Skeletal muscle cell (primary cell): ENCODE measurements at regions not wholly inside any gene's neighbourhood (a gene's known extent, or its start where the extent isn't known, plus 50 kb on each side); places are given as distances from the start of the nearest gene placed in this dataset.
A peak's percentile ranks its signal among the peaks of the same experiment; 100 is the strongest.

ENCODE experiments used
- DNase-seq: peaks from one replicate; pipeline ENCODE4 v3.0.0-alpha.2; 2010; ENCODE audit warnings: low read depth
- H3K4me3 ChIP-seq: 2 replicates; pipeline ENCODE4 v1.5.1; 2011; ENCODE audit warnings: low read depth, mild to moderate bottlenecking, control low read depth, low read length, moderate library complexity

DNA sequence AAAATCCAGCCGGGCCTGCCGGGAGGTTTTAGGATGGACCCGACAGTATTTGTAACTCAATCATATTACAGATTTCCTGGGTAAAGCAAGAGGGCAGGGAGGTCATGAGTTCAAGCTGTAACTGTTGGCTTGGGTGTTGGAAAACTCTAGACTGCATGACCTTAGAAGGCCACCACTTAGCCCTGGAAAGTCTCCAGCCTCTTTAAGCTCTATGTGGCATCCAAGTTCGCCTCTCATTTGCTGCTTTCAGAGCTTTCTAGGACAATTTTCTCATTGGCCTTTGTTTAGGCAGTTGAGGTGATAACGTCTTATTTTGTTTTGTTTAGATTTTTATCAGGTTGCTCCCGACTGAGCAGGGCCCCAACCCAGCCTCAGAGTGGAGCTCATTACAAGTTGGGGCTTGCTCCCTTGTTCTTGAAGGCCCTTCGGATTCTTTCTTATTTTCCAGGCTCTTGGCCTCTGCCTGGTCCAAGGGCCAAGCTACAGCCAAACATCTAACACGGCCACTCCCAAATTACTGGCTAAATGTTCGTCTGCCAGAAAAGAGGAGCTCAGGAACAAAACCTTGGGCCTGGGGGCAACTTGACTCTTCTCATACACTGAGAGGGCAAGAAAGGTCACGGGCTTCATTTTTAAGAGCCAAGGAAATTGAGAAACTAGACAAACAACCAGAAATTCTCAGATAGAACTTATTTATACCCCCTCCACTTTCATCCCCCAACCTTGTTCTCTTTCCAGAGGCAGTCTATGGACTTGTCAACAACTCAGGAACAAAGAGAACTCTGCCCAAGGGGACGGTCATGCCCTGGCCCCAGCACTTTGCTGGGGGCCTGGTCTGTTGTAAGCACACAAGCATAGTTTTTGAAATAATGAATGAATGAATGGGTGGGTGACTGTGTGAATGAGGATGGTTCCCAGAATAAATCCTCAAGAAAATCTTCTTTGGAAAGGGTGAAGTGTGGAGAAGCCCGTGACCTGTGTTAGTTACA is 526.9 kb downstream of the BNC2 start:
- no peak for DNase-seq
- no peak overlapping the region for H3K4me3 ChIP-seq

DNA sequence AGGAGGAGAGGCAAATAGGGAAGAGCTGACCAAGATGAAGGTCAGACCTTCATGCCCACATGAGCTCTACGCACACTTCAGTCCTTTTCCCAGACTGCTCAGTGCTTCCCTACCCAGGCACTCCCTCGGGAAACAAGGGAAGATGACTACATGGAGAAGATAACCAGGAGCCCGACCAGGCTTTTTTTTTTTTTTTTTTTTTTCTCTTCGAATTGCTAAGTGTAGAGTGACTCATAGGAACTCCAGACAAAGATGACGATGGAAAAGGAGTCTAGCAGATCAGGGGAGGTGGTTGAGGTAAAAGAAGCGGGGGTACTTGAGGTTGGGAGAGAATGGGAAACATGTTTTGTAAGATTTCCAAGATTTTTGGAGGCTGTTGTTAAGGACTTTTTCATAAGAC is 526.1 kb downstream of the BNC2 start:
- no peak overlapping the region for H3K4me3 ChIP-seq
- peak; percentile 91 for DNase-seq

DNA sequence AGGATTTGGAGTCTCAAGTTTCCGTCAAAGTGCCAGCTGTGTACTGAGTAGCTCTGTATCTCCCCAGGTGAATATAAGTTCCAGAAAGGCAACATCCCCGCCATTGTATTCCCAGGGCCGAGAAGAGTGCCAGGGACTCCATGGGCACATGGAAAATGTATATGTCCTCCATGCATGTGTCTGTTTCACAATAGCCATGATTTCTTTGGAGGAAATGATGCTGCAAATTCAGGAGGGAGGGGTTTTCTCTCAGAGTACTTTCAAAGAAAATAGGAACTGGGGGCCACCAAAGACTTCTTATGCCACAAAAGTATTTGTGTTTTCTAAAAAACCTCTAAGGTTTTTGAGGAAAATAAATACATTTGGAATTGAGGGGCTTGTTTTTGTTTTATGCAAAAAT is 524.6 kb downstream of the BNC2 start:
- no peak overlapping the region for H3K4me3 ChIP-seq
- no peak for DNase-seq

DNA sequence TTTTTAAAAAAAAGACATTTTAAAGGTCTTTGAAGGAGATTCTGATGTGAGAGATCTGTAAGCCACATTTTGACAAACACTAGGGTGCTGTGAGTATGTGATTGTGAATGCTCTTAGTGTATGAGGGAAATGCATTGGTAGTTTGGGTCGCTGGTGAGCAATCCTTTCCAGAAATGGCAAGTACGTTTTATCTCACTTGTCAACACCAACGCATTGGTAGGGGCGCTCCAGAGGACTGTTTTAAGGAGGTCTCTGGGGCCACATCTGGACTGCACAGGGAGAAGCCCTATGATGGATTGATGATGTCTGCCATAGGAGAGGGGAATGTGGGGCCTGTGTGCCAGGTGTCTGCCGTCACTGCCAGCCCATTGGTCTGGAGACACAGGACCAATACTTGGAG is 522.6 kb downstream of the BNC2 start:
- DNase-seq: no peak
- no peak overlapping the region for H3K4me3 ChIP-seq

DNA sequence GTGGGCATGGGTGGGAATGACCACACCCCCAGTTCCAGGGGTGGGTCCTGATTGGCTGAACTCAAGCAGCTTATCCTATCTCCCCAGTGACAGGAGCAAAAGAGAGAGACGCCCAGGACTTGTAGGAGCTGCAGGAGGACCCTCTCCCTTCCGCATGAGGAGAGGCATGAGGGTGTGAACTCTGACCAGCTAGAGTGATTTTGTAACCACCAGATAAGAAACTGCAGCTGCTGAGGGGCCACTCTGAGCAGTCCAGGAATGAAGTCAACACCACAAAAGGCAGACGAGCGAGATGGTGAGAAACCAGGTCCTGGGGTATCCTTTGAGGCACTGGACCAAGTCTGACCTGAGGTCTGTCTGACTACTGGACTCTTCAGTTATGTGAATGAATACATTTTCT is 521.9 kb downstream of the BNC2 start:
- H3K4me3 ChIP-seq: no peak overlapping the region
- DNase-seq: no peak

DNA sequence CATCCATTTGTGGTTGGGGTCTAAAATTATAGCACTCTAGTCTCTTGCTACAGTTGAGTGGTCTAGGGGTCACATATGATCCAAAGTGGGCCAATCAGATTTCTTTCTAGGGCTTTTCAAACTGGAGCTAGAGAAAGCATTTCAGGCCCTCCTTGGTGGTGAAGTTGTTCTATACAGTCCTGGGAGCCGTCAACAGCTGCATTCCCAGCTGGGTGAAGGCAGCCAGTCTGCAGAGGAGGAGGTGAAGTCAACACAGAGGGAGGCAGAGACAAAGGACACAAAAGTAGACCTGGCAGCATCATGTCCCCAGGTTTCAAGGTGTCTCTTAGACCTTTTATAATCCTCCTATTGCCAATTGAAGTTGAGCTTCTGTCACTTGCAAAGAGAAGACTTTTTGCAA is 518.2 kb downstream of the BNC2 start:
- DNase-seq: no peak
- no peak overlapping the region for H3K4me3 ChIP-seq

DNA sequence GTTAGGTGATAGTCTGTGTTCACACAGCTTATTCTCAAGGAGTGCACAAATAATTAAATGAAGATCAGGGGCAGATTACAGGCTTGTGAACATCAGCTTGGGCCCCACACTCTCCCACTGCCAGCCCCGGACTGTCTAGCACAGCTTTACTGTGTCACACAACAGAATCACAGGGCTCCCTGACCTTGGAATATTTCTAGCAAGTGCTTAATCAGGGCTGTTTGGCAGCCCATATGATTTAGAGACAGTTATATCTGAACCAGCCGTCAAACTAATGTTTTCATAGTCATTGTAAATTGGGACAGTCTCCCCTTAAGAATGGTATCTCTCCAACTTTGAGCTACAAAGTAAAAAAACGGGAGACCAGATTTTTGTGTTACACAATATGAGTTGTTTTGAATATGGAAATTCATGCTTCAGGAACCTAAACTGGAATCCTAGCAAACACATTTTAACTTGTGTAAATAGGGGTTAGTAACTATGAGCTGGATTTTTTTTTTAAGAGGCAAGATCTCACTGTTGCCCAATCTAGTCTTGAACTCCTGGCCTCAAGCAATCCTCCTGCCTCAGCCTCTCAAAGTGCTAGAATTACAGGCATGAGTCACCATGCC is 517.6 kb downstream of the BNC2 start:
- H3K4me3 ChIP-seq: no peak overlapping the region
- no peak for DNase-seq

DNA sequence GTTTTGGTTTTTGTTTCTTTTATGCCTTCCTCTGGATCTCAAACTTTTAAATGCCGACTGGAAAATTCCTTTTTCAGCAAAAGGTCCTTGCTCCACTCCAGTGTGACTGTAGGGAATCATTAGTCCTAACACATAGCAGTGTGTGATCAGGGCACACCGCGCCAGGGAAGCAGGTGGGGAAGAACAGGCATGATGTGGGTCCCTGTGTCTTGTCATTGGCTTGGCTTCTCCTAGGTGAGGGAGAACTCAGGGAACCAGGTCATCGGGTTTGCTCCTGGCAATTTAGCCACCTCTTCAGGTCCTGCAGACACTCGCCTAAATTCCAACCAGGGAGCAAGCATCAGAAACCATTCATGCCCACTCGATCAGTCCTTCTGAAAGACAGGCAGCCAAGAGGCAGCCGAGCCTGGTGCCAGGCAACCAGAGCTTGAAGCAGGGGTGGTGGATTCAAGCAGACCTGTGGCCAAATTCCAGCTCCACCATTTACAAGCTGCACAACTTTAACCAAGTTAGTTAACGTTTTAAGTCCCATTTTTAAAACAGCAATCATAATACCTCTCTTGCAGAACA is 514.2 kb downstream of the BNC2 start:
- H3K4me3 ChIP-seq: no peak overlapping the region
- no peak for DNase-seq

DNA sequence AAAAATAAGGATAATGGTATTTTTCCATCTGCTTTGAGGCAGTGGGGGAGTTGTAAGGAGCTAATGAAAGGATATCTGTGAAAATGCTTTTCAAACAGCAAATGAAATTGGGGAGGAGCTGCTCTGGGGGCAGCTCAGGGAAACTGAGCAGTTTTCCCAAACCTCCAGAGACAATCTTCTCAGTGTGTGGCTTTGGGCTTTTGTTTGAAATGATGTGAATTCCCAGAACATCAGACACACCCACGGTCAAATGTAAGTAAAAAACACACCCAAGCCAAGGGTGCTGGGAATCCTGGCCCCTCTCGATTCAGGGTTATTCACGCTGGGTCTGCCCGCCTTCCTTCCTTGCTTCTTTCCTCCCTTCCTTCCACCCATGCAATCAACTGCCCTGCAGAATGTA is 512.6 kb downstream of the BNC2 start:
- DNase-seq: no peak
- no peak overlapping the region for H3K4me3 ChIP-seq

DNA sequence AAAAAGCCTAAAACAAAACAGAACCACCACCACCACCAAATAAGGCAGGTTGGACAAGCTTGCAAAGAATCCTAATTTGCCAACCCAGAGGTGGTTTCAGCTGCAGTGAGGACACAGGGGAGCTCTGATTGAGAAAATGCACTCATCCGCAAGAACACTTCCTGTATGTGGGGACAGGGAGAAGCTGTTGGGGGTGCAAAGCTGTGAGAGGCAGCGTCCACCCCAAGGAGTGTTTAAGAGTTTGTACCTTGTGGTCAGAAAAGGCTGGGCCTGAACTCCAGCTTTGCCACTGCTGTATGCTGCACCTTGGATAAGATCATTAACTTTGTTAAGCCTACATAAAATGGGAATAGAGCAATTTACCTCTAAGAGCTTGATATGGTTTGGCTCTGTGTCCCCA is 511.7 kb downstream of the BNC2 start:
- no peak for DNase-seq
- no peak overlapping the region for H3K4me3 ChIP-seq
